ENCODE measurements at regions not wholly inside any gene's neighbourhood (a gene's known extent, or its start where the extent isn't known, plus 50 kb on each side); places are given as distances from the start of the nearest gene placed in this dataset.

DNA sequence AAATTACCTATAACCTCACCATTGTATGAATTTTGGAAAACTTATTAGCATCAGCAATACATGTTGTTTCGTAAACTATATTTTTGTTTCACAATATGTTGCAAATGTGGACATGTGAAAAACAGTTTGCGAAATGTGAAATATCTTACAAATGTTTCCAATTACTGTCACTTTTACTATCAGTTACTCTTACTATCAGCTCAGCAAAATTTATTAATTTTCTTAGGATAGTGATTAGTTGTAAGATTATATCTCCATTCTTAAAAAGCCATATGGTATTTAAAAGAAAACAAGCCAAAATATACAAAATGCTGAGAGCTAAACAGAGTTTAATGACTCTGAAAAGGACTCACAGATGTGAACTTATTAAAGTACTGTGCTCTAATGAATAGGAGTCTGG, 111.9 kb upstream of the LPAR1 start:
- TF ChIP-seq, protein P1, sequence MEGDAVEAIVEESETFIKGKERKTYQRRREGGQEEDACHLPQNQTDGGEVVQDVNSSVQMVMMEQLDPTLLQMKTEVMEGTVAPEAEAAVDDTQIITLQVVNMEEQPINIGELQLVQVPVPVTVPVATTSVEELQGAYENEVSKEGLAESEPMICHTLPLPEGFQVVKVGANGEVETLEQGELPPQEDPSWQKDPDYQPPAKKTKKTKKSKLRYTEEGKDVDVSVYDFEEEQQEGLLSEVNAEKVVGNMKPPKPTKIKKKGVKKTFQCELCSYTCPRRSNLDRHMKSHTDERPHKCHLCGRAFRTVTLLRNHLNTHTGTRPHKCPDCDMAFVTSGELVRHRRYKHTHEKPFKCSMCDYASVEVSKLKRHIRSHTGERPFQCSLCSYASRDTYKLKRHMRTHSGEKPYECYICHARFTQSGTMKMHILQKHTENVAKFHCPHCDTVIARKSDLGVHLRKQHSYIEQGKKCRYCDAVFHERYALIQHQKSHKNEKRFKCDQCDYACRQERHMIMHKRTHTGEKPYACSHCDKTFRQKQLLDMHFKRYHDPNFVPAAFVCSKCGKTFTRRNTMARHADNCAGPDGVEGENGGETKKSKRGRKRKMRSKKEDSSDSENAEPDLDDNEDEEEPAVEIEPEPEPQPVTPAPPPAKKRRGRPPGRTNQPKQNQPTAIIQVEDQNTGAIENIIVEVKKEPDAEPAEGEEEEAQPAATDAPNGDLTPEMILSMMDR (IDR thresholded peaks at IDR 0.05; ENCODE audit: low read depth, low read length), result no peak
- TF ChIP-seq EZH2phosphoT487 (IDR thresholded peaks at IDR 0.05; ENCODE audit: low read depth), result no peak
- no peak overlapping the region for H3K4me2 ChIP-seq (ENCODE audit: low read length)
- H2AFZ ChIP-seq (ENCODE audit: low read depth, low read length), result no peak overlapping the region
- no peak overlapping the region for H3K27ac ChIP-seq (ENCODE audit: low read length)
- H3K9me3 ChIP-seq (ENCODE audit: insufficient read depth, low read length), result no peaks in the 10 kb centered on the region
- no peaks in the 10 kb centered on the region for H4K20me1 ChIP-seq (ENCODE audit: insufficient read depth, low read length)
- no peaks in the 10 kb centered on the region for H3K27me3 ChIP-seq (ENCODE audit: low read depth, low read length)
- no peaks in the 10 kb centered on the region for H3K36me3 ChIP-seq (replicated peaks; ENCODE audit: low read depth, low read length)
- no peaks in the 10 kb centered on the region for H3K79me2 ChIP-seq (ENCODE audit: low read length)
- no peak overlapping the region for H3K4me3 ChIP-seq (ENCODE audit: low read length)
- no peak overlapping the region for H3K9ac ChIP-seq (ENCODE audit: low read length)
- peaks cover 21% of the 10 kb centered on the region for H3K4me1 ChIP-seq (ENCODE audit: low read length)

DNA sequence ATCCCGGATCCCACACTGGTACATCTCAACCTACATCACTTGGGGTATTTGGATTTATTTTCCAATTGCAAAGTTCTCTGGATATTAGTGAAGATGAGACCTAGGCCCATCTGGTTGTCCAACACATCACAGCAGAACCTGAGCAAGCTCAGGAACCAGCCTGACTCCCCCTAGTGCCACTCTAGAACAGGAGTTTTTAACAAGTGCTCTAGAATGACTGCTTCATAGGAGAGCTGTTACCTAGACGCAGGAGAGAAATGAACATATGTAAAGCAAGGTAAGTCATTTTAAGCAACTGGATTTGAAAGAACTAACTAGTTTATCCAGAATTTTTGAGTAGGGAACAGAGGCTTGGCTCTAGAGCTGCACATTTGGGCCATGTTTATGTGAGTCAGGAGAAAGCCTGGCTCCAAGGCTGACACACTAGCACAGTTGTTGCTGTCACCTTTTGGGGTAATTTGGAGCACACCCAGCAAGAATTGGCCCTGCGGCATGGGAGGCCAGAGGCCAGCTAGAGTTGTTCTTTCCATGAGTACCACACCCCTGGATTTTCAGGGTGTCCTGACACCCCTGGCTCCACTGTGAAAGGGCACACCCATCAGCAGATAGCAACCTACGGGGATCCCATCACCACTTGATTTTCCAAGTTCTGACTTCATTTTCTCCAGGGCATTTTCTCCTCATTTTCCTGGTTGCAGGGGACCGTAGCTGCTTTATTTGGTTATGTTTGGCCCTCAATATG, 110.9 kb upstream of the LPAR1 start:
- no peaks in the 10 kb centered on the region for H4K20me1 ChIP-seq (ENCODE audit: insufficient read depth, low read length)
- H3K4me2 ChIP-seq (ENCODE audit: low read length), result peak overlapping the region; percentile 78
- H3K36me3 ChIP-seq (replicated peaks; ENCODE audit: low read depth, low read length), result no peaks in the 10 kb centered on the region
- H3K4me3 ChIP-seq (ENCODE audit: low read length), result peak overlapping the region; percentile 58; the same call in 1 of the 2 replicates
- H3K4me1 ChIP-seq (ENCODE audit: low read length), result peaks cover 21% of the 10 kb centered on the region
- no peaks in the 10 kb centered on the region for H3K79me2 ChIP-seq (ENCODE audit: low read length)
- H3K9me3 ChIP-seq (ENCODE audit: insufficient read depth, low read length), result no peaks in the 10 kb centered on the region
- no peak overlapping the region for H3K9ac ChIP-seq (ENCODE audit: low read length)
- TF ChIP-seq EZH2phosphoT487 (IDR thresholded peaks at IDR 0.05; ENCODE audit: low read depth), result no peak
- TF ChIP-seq, protein P1 (IDR thresholded peaks at IDR 0.05; ENCODE audit: low read depth, low read length), result peak; percentile 57
- H3K27ac ChIP-seq (ENCODE audit: low read length), result peak overlapping the region; percentile 52
- no peaks in the 10 kb centered on the region for H3K27me3 ChIP-seq (ENCODE audit: low read depth, low read length)
- peak overlapping the region; percentile 44; the same call in 1 of the 2 replicates for H2AFZ ChIP-seq (ENCODE audit: low read depth, low read length)

DNA sequence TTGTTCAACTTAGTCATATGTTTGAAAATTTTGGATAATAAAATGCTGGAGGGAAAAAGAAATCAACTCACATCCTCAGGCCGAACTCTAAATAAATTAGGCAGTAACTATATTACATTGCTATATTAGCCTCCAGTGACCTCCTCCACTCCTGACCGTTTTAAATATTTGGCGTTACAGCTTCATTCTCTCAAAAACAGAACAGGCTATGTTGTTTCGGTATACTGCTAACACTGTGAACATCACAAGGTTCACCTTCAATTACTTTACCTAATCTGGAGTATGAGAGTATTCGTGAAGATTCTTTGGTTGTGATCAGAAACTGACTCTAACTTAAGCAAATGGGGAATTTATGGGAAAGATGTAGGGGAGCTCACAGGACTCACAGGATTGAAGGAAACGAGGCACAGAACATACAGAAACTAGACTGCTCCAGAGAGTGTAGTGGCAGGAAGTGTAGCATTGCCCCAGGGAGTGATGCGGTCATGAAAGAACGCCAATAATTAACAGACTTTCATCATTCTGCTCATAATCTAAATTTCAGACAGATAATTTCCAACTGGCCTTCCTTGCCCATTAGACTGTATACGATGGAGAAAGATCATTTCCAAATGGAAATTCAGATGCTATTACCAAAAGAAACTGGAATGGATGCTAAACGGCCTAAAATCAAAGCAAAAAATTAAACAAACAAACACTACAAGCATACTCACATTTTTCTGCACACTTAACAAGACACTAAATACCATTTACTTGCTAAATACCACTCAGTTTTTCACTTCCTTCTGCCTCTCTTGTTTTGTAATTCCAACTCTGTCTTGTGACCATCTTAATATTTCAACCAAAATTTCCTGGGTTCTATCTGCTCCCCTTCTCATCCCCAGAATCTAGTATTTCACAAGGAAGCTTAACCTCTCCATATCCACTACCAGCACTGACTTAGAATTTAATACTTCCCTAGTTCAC, 110.1 kb upstream of the LPAR1 start:
- H3K4me2 ChIP-seq (ENCODE audit: low read length), result peak overlapping the region; percentile 78
- no peaks in the 10 kb centered on the region for H3K36me3 ChIP-seq (replicated peaks; ENCODE audit: low read depth, low read length)
- peaks cover 21% of the 10 kb centered on the region for H3K4me1 ChIP-seq (ENCODE audit: low read length)
- H3K27me3 ChIP-seq (ENCODE audit: low read depth, low read length), result no peaks in the 10 kb centered on the region
- peak overlapping the region; percentile 18; the same call in 1 of the 2 replicates for H3K9ac ChIP-seq (ENCODE audit: low read length)
- TF ChIP-seq, protein P1 (IDR thresholded peaks at IDR 0.05; ENCODE audit: low read depth, low read length), result no peak
- TF ChIP-seq EZH2phosphoT487 (IDR thresholded peaks at IDR 0.05; ENCODE audit: low read depth), result no peak
- H4K20me1 ChIP-seq (ENCODE audit: insufficient read depth, low read length), result no peaks in the 10 kb centered on the region
- no peaks in the 10 kb centered on the region for H3K79me2 ChIP-seq (ENCODE audit: low read length)
- H3K4me3 ChIP-seq (ENCODE audit: low read length), result peak overlapping the region; percentile 58
- H3K9me3 ChIP-seq (ENCODE audit: insufficient read depth, low read length), result no peaks in the 10 kb centered on the region
- H3K27ac ChIP-seq (ENCODE audit: low read length), result peak overlapping the region; percentile 52
- H2AFZ ChIP-seq (ENCODE audit: low read depth, low read length), result peak overlapping the region; percentile 44; the same call in 1 of the 2 replicates

DNA sequence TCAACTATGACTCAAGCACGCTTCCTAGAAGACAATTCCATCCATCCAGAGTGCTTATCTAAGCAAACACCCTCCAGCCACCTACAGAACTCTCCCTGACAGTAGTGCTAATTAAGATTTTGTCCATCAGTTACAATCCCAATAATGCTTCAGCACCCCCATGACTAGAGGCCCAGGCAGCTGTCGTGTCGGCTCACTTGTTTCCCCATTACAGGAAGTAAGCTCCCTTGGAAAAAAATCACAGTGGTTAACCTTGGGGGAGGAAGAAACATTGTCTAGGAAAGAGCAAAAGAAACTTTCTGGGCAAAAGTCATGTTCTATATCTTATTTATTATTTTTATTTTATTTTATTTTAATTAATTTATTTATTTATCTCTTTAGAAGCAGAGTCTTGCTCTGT, 108.8 kb upstream of the LPAR1 start:
- Histone ChIP-seq H4K20me1 (ENCODE audit: insufficient read depth, low read length) (no peaks in the 10 kb centered on the region), H2AFZ (ENCODE audit: low read depth, low read length) (no peak overlapping the region), H3K4me2 (ENCODE audit: low read length) (no peak overlapping the region), H3K36me3 (replicated peaks; ENCODE audit: low read depth, low read length) (no peaks in the 10 kb centered on the region), H3K4me1 (ENCODE audit: low read length) (peaks cover 21% of the 10 kb centered on the region), H3K4me3 (ENCODE audit: low read length) (no peak overlapping the region), H3K27ac (ENCODE audit: low read length) (no peak overlapping the region), H3K79me2 (ENCODE audit: low read length) (no peaks in the 10 kb centered on the region), H3K9ac (ENCODE audit: low read length) (no peak overlapping the region), H3K27me3 (ENCODE audit: low read depth, low read length) (no peaks in the 10 kb centered on the region), H3K9me3 (ENCODE audit: insufficient read depth, low read length) (no peaks in the 10 kb centered on the region)
- no peak for TF ChIP-seq EZH2phosphoT487 (IDR thresholded peaks at IDR 0.05; ENCODE audit: low read depth)
- TF ChIP-seq, protein P1 (IDR thresholded peaks at IDR 0.05; ENCODE audit: low read depth, low read length), result no peak

Measured in OCI-LY3 (cell line).